ENCODE measurements at regions not wholly inside any gene's neighbourhood (a gene's known extent, or its start where the extent isn't known, plus 50 kb on each side); places are given as distances from the start of the nearest gene placed in this dataset.

DNA sequence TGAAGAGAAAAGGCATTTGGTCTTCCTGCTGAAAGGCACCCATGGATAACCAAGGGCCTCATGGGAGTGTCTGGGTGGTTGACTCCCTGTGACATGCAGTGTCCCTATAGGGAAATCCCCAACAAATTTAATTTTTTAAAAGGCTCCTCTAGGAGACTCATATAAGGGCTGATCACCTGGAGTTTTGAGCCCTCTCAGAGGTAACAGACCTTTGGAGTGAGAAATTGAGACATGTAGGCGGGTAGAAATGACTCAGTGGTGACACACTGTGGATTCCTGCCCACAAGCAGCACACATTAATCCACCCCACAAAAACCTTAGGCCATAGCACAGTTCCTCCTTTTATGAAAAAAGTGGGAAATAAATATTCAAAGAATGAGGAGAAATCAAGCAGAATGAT is 557.0 kb upstream of the CNTNAP5 start:
- no peaks in the 10 kb centered on the region for H3K79me2 ChIP-seq (ENCODE audit: insufficient read depth, low read length)
- no peaks in the 10 kb centered on the region for H4K20me1 ChIP-seq (ENCODE audit: insufficient read depth, low read length)
- no peaks in the 10 kb centered on the region for H3K9me3 ChIP-seq (ENCODE audit: insufficient read depth, low read length, severe bottlenecking)
- ATAC-seq (ENCODE audit: insufficient read depth, low read depth) (no peak), DNase-seq (no peak)
- H3K4me2 ChIP-seq (ENCODE audit: insufficient read depth, low read length): no peak overlapping the region
- TF ChIP-seq CTCF (IDR thresholded peaks at IDR 0.05; ENCODE audit: borderline replicate concordance, extremely low read depth, low read length, poor library complexity, severe bottlenecking) (no peak), EZH2 (IDR thresholded peaks at IDR 0.05; ENCODE audit: borderline replicate concordance, low read depth, low read length, severe bottlenecking) (no peak)
- no peaks in the 10 kb centered on the region for H3K36me3 ChIP-seq (ENCODE audit: insufficient read depth, low read length)
- H3K4me1 ChIP-seq (ENCODE audit: insufficient read depth, low read length): no peaks in the 10 kb centered on the region
- no peak overlapping the region for H3K9ac ChIP-seq (ENCODE audit: low read depth, low read length)
- H3K27me3 ChIP-seq (ENCODE audit: insufficient read depth, low read length, poor library complexity): no peaks in the 10 kb centered on the region
- H3K4me3 ChIP-seq (ENCODE audit: low read depth in 1 of 2, low read length in 2 of 2): no peak overlapping the region
- H2AFZ ChIP-seq (ENCODE audit: low read depth, low read length): no peak overlapping the region
- no peak overlapping the region for H3K27ac ChIP-seq (ENCODE audit: low read length)

- Histone ChIP-seq H4K20me1 (ENCODE audit: insufficient read depth, low read length) (no peaks in the 10 kb centered on the region), H3K79me2 (ENCODE audit: insufficient read depth, low read length) (no peaks in the 10 kb centered on the region), H3K9ac (ENCODE audit: low read depth, low read length) (no peak overlapping the region), H3K4me2 (ENCODE audit: insufficient read depth, low read length) (no peak overlapping the region), H3K36me3 (ENCODE audit: insufficient read depth, low read length) (no peaks in the 10 kb centered on the region), H3K27me3 (ENCODE audit: insufficient read depth, low read length, poor library complexity) (no peaks in the 10 kb centered on the region), H3K9me3 (ENCODE audit: insufficient read depth, low read length, severe bottlenecking) (no peaks in the 10 kb centered on the region), H3K27ac (ENCODE audit: low read length) (no peak overlapping the region), H2AFZ (ENCODE audit: low read depth, low read length) (no peak overlapping the region), H3K4me3 (ENCODE audit: low read depth in 1 of 2, low read length in 2 of 2) (no peak overlapping the region), H3K4me1 (ENCODE audit: insufficient read depth, low read length) (no peaks in the 10 kb centered on the region)
- DNase-seq: no peak
- ATAC-seq (ENCODE audit: insufficient read depth, low read depth): no peak
- TF ChIP-seq CTCF (IDR thresholded peaks at IDR 0.05; ENCODE audit: borderline replicate concordance, extremely low read depth, low read length, poor library complexity, severe bottlenecking): no peak
- TF ChIP-seq EZH2 (IDR thresholded peaks at IDR 0.05; ENCODE audit: borderline replicate concordance, low read depth, low read length, severe bottlenecking): no peak
Measured at GRCh38 chr2:123481406-123481805, 543.7 kb upstream of the CNTNAP5 start.

- TF ChIP-seq CTCF (IDR thresholded peaks at IDR 0.05; ENCODE audit: borderline replicate concordance, extremely low read depth, low read length, poor library complexity, severe bottlenecking) (no peak), EZH2 (IDR thresholded peaks at IDR 0.05; ENCODE audit: borderline replicate concordance, low read depth, low read length, severe bottlenecking) (no peak)
- H3K79me2 ChIP-seq (ENCODE audit: insufficient read depth, low read length): no peaks in the 10 kb centered on the region
- no peak overlapping the region for H3K4me2 ChIP-seq (ENCODE audit: insufficient read depth, low read length)
- no peak for ATAC-seq (ENCODE audit: insufficient read depth, low read depth)
- H3K9me3 ChIP-seq (ENCODE audit: insufficient read depth, low read length, severe bottlenecking): no peaks in the 10 kb centered on the region
- H4K20me1 ChIP-seq (ENCODE audit: insufficient read depth, low read length): no peaks in the 10 kb centered on the region
- no peaks in the 10 kb centered on the region for H3K36me3 ChIP-seq (ENCODE audit: insufficient read depth, low read length)
- DNase-seq: no peak
- no peaks in the 10 kb centered on the region for H3K27me3 ChIP-seq (ENCODE audit: insufficient read depth, low read length, poor library complexity)
- no peak overlapping the region for H3K27ac ChIP-seq (ENCODE audit: low read length)
- no peaks in the 10 kb centered on the region for H3K4me1 ChIP-seq (ENCODE audit: insufficient read depth, low read length)
- H3K9ac ChIP-seq (ENCODE audit: low read depth, low read length): no peak overlapping the region
- H2AFZ ChIP-seq (ENCODE audit: low read depth, low read length): no peak overlapping the region
- no peak overlapping the region for H3K4me3 ChIP-seq (ENCODE audit: low read depth in 1 of 2, low read length in 2 of 2)
Measured at GRCh38 chr2:123485056-123485455, 540.0 kb upstream of the CNTNAP5 start.

DNA sequence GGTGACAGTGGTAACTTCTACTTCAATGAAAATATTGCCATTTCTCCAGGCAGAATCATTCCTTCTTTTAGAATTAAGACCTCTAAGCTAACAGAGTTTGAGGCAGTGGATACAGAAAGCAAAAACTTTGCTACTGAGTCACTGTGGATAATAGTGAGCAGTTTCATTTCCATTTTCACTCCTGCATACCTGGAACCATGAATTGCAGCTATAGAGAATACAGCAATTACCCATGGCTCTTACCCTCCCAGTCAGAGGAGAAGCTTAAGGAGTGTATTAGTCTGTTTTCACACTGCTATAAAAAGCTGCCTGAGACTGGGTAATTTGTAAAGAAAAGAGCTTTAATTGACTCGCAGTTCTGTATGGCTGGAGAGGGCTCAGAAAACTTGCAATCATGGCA is 531.4 kb upstream of the CNTNAP5 start:
- ATAC-seq (ENCODE audit: insufficient read depth, low read depth) (no peak), DNase-seq (no peak)
- no peaks in the 10 kb centered on the region for H3K36me3 ChIP-seq (ENCODE audit: insufficient read depth, low read length)
- H2AFZ ChIP-seq (ENCODE audit: low read depth, low read length): no peak overlapping the region
- H3K9me3 ChIP-seq (ENCODE audit: insufficient read depth, low read length, severe bottlenecking): no peaks in the 10 kb centered on the region
- H3K9ac ChIP-seq (ENCODE audit: low read depth, low read length): no peak overlapping the region
- H4K20me1 ChIP-seq (ENCODE audit: insufficient read depth, low read length): no peaks in the 10 kb centered on the region
- H3K79me2 ChIP-seq (ENCODE audit: insufficient read depth, low read length): no peaks in the 10 kb centered on the region
- H3K27ac ChIP-seq (ENCODE audit: low read length): no peak overlapping the region
- no peak overlapping the region for H3K4me3 ChIP-seq (ENCODE audit: low read depth in 1 of 2, low read length in 2 of 2)
- no peaks in the 10 kb centered on the region for H3K27me3 ChIP-seq (ENCODE audit: insufficient read depth, low read length, poor library complexity)
- TF ChIP-seq EZH2 (IDR thresholded peaks at IDR 0.05; ENCODE audit: borderline replicate concordance, low read depth, low read length, severe bottlenecking) (no peak), CTCF (IDR thresholded peaks at IDR 0.05; ENCODE audit: borderline replicate concordance, extremely low read depth, low read length, poor library complexity, severe bottlenecking) (no peak)
- H3K4me1 ChIP-seq (ENCODE audit: insufficient read depth, low read length): no peaks in the 10 kb centered on the region
- H3K4me2 ChIP-seq (ENCODE audit: insufficient read depth, low read length): no peak overlapping the region

All from DND-41 (cell line).